Astrocyte (in vitro differentiated cells and primary cell): ENCODE measurements at regions not wholly inside any gene's neighbourhood (a gene's known extent, or its start where the extent isn't known, plus 50 kb on each side); places are given as distances from the start of the nearest gene placed in this dataset.

Source experiments
- EZH2 ChIP-seq: IDR thresholded peaks from 2 replicates; pipeline ENCODE4 v1.6.1; 2012; ENCODE audit warnings: mild to moderate bottlenecking, low read length, inconsistent platforms; ENCODE audit not compliant: insufficient read depth
- TF ChIP-seq, protein P1 (sequence below): IDR thresholded peaks from 2 replicates; pipeline ENCODE4 v1.5.1; 2011; ENCODE audit warnings: low read depth, mild to moderate bottlenecking, inconsistent platforms, low read length, moderate library complexity; ENCODE audit not compliant: insufficient read depth

DNA sequence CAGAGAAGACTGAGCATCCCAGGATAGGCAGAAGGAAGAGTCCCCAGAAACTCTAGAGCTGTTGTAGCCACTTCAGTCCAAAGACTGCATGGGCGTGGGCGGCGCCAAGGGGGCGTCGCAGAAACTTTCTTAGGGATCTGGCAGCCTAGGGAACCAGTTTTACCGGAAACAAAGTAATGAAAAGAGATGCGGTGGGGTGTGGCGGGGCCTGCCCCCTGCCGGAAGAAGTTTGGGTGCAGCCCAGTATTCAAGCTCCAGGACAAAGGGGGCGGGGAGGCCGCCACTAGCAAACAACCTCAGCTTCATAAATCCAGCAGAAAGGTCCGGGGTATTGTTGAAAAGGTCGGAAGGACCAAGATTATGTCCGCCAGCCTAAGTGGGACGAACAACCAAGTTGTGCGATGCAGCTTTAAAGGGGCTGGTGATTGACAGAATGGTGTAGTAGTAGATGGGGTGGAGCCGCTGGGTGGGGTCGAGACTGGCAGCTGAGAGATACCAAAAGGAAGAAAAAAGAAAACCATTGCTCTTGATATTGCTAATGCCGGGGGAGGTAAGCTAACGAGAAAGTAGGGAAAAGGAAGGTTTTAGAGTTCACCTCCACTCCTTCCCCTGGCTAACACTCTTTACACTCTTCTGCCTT lies 190.5 kb downstream of the RRAGB start:
- TF ChIP-seq, protein P1, sequence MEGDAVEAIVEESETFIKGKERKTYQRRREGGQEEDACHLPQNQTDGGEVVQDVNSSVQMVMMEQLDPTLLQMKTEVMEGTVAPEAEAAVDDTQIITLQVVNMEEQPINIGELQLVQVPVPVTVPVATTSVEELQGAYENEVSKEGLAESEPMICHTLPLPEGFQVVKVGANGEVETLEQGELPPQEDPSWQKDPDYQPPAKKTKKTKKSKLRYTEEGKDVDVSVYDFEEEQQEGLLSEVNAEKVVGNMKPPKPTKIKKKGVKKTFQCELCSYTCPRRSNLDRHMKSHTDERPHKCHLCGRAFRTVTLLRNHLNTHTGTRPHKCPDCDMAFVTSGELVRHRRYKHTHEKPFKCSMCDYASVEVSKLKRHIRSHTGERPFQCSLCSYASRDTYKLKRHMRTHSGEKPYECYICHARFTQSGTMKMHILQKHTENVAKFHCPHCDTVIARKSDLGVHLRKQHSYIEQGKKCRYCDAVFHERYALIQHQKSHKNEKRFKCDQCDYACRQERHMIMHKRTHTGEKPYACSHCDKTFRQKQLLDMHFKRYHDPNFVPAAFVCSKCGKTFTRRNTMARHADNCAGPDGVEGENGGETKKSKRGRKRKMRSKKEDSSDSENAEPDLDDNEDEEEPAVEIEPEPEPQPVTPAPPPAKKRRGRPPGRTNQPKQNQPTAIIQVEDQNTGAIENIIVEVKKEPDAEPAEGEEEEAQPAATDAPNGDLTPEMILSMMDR: peak; percentile 12
- no peak for TF ChIP-seq EZH2
